GM21529 (cell line): ENCODE measurements at regions not wholly inside any gene's neighbourhood (a gene's known extent, or its start where the extent isn't known, plus 50 kb on each side); places are given as distances from the start of the nearest gene placed in this dataset.
"Not testable (repeated sequence)": the region's sequence is repeated elsewhere in the genome, so short reads cannot be mapped to it uniquely, and the experiment has no call there.

Source experiments
- ATAC-seq: cut with Tn5 transposase; IDR thresholded peaks from one replicate; pipeline ENCODE4 v1.9.1; 2021; ENCODE audit not compliant: unreplicated experiment

- no peak for ATAC-seq
Measured at GRCh38 chr6:165173484-165173883, 135.9 kb downstream of the C6orf118 start.

GRCh38 chr6:165167861-165168260, 141.5 kb downstream of the C6orf118 start:
- ATAC-seq: no peak

- ATAC-seq: no peak
Measured at GRCh38 chr6:165167311-165167710, 142.1 kb downstream of the C6orf118 start.

GRCh38 chr6:165163519-165163918, 145.9 kb downstream of the C6orf118 start:
- no peak for ATAC-seq

- no peak for ATAC-seq
Measured at GRCh38 chr6:165159460-165159859, 149.9 kb downstream of the C6orf118 start.

- no peak for ATAC-seq
Measured at GRCh38 chr6:165146456-165146855, 162.9 kb downstream of the C6orf118 start.

GRCh38 chr6:165135889-165136288, 173.5 kb downstream of the C6orf118 start:
- ATAC-seq: no peak

- ATAC-seq: no peak
Measured at GRCh38 chr6:165129086-165129485, 180.3 kb downstream of the C6orf118 start.

GRCh38 chr6:165127743-165128142, 181.7 kb downstream of the C6orf118 start:
- ATAC-seq: not testable (repeated sequence)

- not testable (repeated sequence) for ATAC-seq
Measured at GRCh38 chr6:165124681-165125080, 184.7 kb downstream of the C6orf118 start.

- ATAC-seq: no peak
Measured at GRCh38 chr6:165119231-165120020, 190.0 kb downstream of the C6orf118 start.

GRCh38 chr6:165118736-165119135, 190.7 kb downstream of the C6orf118 start:
- ATAC-seq: no peak

GRCh38 chr6:165117806-165118205, 191.6 kb downstream of the C6orf118 start:
- no peak for ATAC-seq

GRCh38 chr6:165117121-165117520, 192.3 kb downstream of the C6orf118 start:
- ATAC-seq: no peak

GRCh38 chr6:165110860-165111259, 198.5 kb downstream of the C6orf118 start:
- no peak for ATAC-seq

- ATAC-seq: no peak
Measured at GRCh38 chr6:165109011-165109410, 200.4 kb downstream of the C6orf118 start.

- ATAC-seq: no peak
Measured at GRCh38 chr6:165106261-165106660, 203.1 kb downstream of the C6orf118 start.

GRCh38 chr6:165098165-165098564, 211.2 kb downstream of the C6orf118 start:
- no peak for ATAC-seq

- ATAC-seq: no peak
Measured at GRCh38 chr6:165096868-165097267, 212.5 kb downstream of the C6orf118 start.

- no peak for ATAC-seq
Measured at GRCh38 chr6:165096209-165096608, 213.2 kb downstream of the C6orf118 start.

- no peak for ATAC-seq
Measured at GRCh38 chr6:165092881-165093595, 216.4 kb downstream of the C6orf118 start.

GRCh38 chr6:165091121-165091785, 218.2 kb downstream of the C6orf118 start:
- ATAC-seq: no peak
